ENCODE measurements at regions not wholly inside any gene's neighbourhood (a gene's known extent, or its start where the extent isn't known, plus 50 kb on each side); places are given as distances from the start of the nearest gene placed in this dataset.

DNA sequence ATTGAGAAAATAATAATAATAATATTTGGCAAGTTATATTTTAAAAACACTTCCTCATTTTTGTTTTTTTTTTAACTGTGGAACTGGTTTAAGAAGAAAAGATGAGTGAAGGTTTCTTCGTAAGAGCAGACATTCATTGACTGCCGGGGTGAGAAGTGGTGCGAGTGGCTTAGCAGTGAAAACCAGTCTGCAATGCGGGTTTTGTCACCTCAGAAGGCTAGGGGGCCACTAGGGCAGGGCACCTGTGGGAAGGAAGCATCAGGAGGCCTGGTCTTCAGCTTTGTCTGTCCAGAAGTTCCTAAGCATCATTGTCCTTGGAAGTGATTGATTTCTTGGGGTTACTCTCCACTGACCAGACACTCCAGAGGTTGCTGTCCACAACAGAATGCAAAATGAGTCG, 339.2 kb downstream of the ZNF326 start:
- TF ChIP-seq, protein P1, sequence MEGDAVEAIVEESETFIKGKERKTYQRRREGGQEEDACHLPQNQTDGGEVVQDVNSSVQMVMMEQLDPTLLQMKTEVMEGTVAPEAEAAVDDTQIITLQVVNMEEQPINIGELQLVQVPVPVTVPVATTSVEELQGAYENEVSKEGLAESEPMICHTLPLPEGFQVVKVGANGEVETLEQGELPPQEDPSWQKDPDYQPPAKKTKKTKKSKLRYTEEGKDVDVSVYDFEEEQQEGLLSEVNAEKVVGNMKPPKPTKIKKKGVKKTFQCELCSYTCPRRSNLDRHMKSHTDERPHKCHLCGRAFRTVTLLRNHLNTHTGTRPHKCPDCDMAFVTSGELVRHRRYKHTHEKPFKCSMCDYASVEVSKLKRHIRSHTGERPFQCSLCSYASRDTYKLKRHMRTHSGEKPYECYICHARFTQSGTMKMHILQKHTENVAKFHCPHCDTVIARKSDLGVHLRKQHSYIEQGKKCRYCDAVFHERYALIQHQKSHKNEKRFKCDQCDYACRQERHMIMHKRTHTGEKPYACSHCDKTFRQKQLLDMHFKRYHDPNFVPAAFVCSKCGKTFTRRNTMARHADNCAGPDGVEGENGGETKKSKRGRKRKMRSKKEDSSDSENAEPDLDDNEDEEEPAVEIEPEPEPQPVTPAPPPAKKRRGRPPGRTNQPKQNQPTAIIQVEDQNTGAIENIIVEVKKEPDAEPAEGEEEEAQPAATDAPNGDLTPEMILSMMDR (IDR thresholded peaks at IDR 0.05; ENCODE audit: insufficient read depth, low read length, poor library complexity, severe bottlenecking) = no peak
- no peak for TF ChIP-seq EZH2phosphoT487 (conservative IDR thresholded peaks at IDR 0.05; ENCODE audit: low read length)

All from SU-DHL-6 (cell line).